ENCODE measurements at regions not wholly inside any gene's neighbourhood (a gene's known extent, or its start where the extent isn't known, plus 50 kb on each side); places are given as distances from the start of the nearest gene placed in this dataset.
"Not testable (repeated sequence)": the region's sequence is repeated elsewhere in the genome, so short reads cannot be mapped to it uniquely, and the experiment has no call there.

DNA sequence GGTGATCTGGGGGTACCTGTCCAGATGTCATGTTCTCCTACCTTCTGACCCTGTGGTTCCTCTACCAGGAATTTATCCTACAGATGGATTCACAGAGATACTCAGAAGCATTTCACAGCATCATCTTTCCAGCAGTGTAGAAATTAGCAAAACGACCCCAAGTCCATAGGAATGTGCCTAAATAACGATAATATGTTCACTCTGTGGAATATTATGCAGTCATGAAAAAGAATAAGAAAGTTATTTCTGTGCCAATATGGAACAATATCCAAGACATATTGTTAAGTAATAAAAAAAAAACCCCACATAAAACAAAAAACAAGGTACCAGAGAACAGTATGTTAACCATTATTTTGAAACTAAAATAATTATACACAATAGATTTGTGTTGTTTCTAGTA is 123.8 kb upstream of the SDK1 start:
- in situ Hi-C loops (cut with MboI; ENCODE audit: low sequenced_read_pairs, unreplicated experiment), result no loop called here
- DNase-seq (ENCODE audit: low spot score), result no peak
- no peak for TF ChIP-seq CTCF (IDR thresholded peaks at IDR 0.05; ENCODE audit: borderline replicate concordance, control extremely low read depth, extremely low read depth, insufficient read depth, missing control alignments)

DNA sequence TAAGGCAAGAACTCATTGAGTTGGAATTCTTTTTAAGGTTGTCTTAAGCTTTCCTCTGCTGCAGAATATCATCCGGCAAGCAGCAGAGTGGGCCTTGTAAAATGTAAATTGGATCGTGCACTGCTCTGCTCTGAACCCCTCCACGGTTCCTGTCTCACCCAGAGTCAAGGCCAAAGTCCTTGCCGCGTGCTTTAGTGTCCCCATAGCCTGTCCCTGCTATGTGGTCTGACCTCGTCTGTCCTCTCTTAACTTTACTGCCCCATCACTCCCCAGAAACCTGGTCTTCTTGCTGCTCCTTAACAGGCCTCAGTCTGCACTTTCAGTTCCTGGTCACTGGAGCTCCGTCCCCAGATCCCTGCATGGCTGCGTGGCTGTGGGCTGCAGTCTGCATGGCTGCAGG is 121.6 kb upstream of the SDK1 start:
- TF ChIP-seq CTCF (IDR thresholded peaks at IDR 0.05; ENCODE audit: borderline replicate concordance, control extremely low read depth, extremely low read depth, insufficient read depth, missing control alignments), result no peak
- no peak for DNase-seq (ENCODE audit: low spot score)
- in situ Hi-C loops (cut with MboI; ENCODE audit: low sequenced_read_pairs, unreplicated experiment), result no loop called here

- in situ Hi-C loops (cut with MboI; ENCODE audit: low sequenced_read_pairs, unreplicated experiment), result no loop called here
- no peak for TF ChIP-seq CTCF (IDR thresholded peaks at IDR 0.05; ENCODE audit: borderline replicate concordance, control extremely low read depth, extremely low read depth, insufficient read depth, missing control alignments)
- no peak for DNase-seq (ENCODE audit: low spot score)
These were observed 120.4 kb upstream of the SDK1 start for GRCh38 chr7:3180604-3181003.

- DNase-seq (ENCODE audit: low spot score); in situ Hi-C loops (cut with MboI; ENCODE audit: low sequenced_read_pairs, unreplicated experiment): not testable (repeated sequence)
These were observed 119.0 kb upstream of the SDK1 start for GRCh38 chr7:3182055-3182454.

DNA sequence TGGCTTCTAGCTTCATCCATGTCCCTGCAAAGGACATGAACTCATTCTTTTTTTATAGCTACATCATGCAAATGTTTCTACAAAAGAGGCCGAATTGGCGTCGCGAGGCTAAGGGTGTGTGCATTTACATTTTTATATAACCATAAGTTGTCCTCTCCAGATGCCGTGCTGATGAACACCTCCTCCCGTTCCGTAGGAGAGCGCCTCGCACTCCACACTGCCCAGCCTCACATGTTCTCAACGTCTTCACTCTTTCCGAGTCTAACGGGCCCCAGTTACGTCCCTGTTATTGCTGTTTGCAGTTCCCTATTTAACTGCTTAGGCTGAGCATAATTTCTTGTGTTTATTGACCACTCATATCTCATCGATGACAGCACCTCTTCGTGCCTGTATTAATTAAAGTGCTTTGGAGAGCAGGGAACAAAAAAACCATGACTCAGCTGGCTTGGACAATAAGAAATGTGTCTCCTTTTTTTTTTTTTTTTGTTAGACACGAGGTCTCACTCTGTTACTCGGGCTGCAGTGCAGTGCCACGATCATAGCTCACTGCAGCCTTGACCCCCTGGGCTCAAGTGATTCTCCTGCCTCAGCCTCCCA is 113.5 kb upstream of the SDK1 start:
- no peak for TF ChIP-seq CTCF (IDR thresholded peaks at IDR 0.05; ENCODE audit: borderline replicate concordance, control extremely low read depth, extremely low read depth, insufficient read depth, missing control alignments)
- in situ Hi-C loops (cut with MboI; ENCODE audit: low sequenced_read_pairs, unreplicated experiment), result no loop called here
- no peak for DNase-seq (ENCODE audit: low spot score)

DNA sequence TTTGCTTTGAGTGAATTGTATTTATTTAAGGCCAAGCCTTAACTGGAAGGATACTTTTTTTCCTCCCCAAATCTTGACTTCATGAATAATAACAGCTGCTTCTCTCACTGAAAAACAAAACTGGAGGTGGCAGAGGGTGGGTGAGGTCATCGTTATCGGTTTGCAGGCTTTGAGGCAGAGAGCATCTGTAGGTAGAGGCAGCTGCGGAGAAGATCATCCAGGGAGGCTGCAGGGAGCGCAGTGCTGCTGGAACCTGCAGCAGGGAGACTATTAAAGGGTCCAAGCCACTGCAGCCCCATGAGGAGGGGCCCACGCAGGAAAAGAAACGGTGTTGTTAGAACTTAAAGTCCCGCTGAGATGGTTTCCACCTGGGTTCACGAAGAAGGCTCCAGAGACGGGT is 112.1 kb upstream of the SDK1 start:
- TF ChIP-seq CTCF (IDR thresholded peaks at IDR 0.05; ENCODE audit: borderline replicate concordance, control extremely low read depth, extremely low read depth, insufficient read depth, missing control alignments), result no peak
- in situ Hi-C loops (cut with MboI; ENCODE audit: low sequenced_read_pairs, unreplicated experiment), result no loop called here
- no peak for DNase-seq (ENCODE audit: low spot score)

DNA sequence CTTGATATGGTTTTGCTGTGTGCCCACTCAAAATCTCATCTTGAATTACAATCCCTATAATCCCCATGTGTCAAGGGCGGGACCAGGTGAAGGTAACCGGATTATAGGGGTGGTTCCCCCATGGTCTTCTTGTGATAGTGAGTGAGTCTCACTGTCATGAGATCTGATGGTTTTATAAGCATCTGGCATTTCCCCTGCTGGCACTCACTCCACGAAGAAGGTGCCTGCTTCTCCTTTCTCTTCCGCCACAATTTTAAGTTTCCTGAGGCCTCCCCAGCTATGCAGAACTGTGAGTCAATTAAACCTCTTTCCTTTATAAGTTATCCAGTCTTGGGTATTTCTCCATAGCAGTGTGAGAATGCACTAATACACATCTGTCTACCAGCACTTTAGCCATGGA is 109.5 kb upstream of the SDK1 start:
- no peak for TF ChIP-seq CTCF (IDR thresholded peaks at IDR 0.05; ENCODE audit: borderline replicate concordance, control extremely low read depth, extremely low read depth, insufficient read depth, missing control alignments)
- in situ Hi-C loops (cut with MboI; ENCODE audit: low sequenced_read_pairs, unreplicated experiment), result no loop called here
- no peak for DNase-seq (ENCODE audit: low spot score)

Measured in GM13976 (cell line).